Right cardiac atrium (tissue), 5 donors: ENCODE measurements at regions not wholly inside any gene's neighbourhood (a gene's known extent, or its start where the extent isn't known, plus 50 kb on each side); places are given as distances from the start of the nearest gene placed in this dataset.
"Not testable (repeated sequence)": the region's sequence is repeated elsewhere in the genome, so short reads cannot be mapped to it uniquely, and the experiment has no call there.

Source experiments
- ATAC-seq, 2 donors: fragments of 200-7000 bp; cut with Tn5 transposase; one replicate each; pipeline versions ENCODE4 v1.8.0 to v1.9.1; 2020; ENCODE audit warnings: moderate library complexity in 2 of 2, mild to moderate bottlenecking in 1 of 2
- DNase-seq, 3 donors: peaks; one replicate each; pipeline ENCODE4 v3.0.0-alpha.2; 2020
- H3K27ac ChIP-seq: one replicate; pipeline ENCODE4 v1.5.1; 2013; ENCODE audit warnings: mild to moderate bottlenecking, low read length, control low read depth, moderate library complexity
- H3K27me3 ChIP-seq: one replicate; pipeline ENCODE4 v1.6.1; 2013; ENCODE audit not compliant: control insufficient read depth, insufficient read depth
- H3K4me1 ChIP-seq: one replicate; pipeline ENCODE4 v1.6.1; 2013; ENCODE audit warnings: low read length; ENCODE audit not compliant: control insufficient read depth, insufficient read depth
- H3K4me3 ChIP-seq: one replicate; pipeline ENCODE4 v1.5.1; 2013; ENCODE audit warnings: low read length, control low read depth
- H3K9me3 ChIP-seq: one replicate; pipeline ENCODE4 v1.6.1; 2013; ENCODE audit warnings: low read length; ENCODE audit not compliant: control insufficient read depth
- whole genome bisulfite sequencing: extraction: QIAGEN DNeasy Blood & Tissue Kit; methylation state at CpG from one replicate; pipeline ENCODE4 v1.1.7; 2013; 5-methylcytosine and 5-hydroxymethylcytosine counted together
- intact Hi-C, 4 donors: fragments of 100-400 bp; cut with DNase I; formaldehyde crosslinking; loops; one replicate each; pipeline versions ENCODE4 v1.11.0 to v1.14.0; 2022 to 2023
- donor health status: healthy with polysubstance abuse.
- donor health status: DM: no; HTN: yes; CAD: no.
- donor health status: DM: no; HTN: no; CAD: no.
- donor health status: DM: no; HTN: yes; CAD: no; lungs with severe emphysema.
- donor health status: DM: yes; HTN: yes; CAD: no.

- Histone ChIP-seq H3K27me3 (no peaks in the 10 kb centered on the region), H3K9me3 (no peaks in the 10 kb centered on the region), H3K4me3 (no peak overlapping the region), H3K27ac (no peak overlapping the region), H3K4me1 (no peaks in the 10 kb centered on the region)
- intact Hi-C loops: no loop called here
- ATAC-seq: no peak
- DNase-seq: no peak
- WGBS: 89% methylated on average over 2 of the region's 2 CpGs
Observed at GRCh38 chr3:165954171-165954570, 116.9 kb upstream of the BCHE start.

DNA sequence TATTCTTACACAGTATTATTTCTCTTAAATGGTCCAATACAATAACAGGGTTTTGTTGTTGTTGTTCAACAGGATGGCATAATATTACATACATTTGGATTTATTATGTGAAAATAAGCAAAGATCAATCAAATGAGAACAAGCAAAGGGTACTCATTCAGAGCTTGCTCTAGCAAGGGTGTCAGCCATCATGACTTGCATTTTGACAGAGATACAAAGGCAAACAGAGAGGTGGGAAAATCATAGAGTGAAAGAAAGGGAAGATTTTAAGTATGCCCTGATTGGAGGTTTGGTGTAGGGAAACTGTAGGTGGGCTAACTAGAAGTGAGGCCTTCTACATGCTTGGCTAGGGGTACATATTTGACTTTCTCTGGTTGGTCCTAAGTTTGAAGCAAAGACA lies 109.1 kb upstream of the BCHE start:
- DNase-seq: no peak
- intact Hi-C loops: no loop called here
- H3K4me1 ChIP-seq: no peaks in the 10 kb centered on the region
- no peak overlapping the region for H3K4me3 ChIP-seq
- no peaks in the 10 kb centered on the region for H3K9me3 ChIP-seq
- no peak for ATAC-seq
- no peak overlapping the region for H3K27ac ChIP-seq
- H3K27me3 ChIP-seq: no peaks in the 10 kb centered on the region

DNA sequence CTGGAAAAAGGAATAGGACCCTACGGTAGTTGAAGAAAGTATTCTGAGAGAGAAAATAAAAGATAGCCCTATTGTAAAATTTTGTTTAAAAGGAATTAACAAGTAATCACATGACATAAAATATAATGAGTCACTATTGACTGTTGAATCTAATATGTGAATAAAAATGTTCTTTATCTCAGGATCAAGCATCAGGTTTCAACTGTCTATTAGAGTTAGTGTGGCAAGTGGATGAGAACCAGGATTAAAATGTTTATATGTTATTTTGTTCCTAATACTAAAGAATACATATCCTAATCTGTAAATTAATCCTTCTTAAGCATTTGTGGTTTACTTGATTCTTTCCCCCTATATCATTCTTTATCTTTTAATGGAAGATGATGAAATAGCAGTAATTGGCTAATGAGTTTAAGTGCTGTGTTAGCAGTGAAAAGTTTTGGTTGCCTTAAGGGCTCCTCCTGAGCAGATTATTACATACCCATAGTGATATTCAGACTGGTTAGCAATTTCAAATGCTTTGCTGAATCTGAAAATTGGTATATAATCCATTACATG lies 101.8 kb upstream of the BCHE start:
- intact Hi-C loops: no loop called here

GRCh38 chr3:165936081-165936480 lies 98.9 kb upstream of the BCHE start:
- H3K27ac ChIP-seq, H3K4me1 ChIP-seq, H3K4me3 ChIP-seq, H3K9me3 ChIP-seq, ATAC-seq, H3K27me3 ChIP-seq, intact Hi-C loops, DNase-seq: not testable (repeated sequence)
- WGBS: 95% methylated on average over 1 of the region's 1 CpG

More for the DNA sequence above, 101.8 kb upstream of the BCHE start:
- DNase-seq (no peak), ATAC-seq (no peak)
- Histone ChIP-seq H3K27me3 (no peaks in the 10 kb centered on the region), H3K4me3 (no peak overlapping the region), H3K4me1 (no peaks in the 10 kb centered on the region), H3K9me3 (no peaks in the 10 kb centered on the region), H3K27ac (no peak overlapping the region)
- WGBS: 89% methylated on average over 1 of the region's 1 CpG

DNA sequence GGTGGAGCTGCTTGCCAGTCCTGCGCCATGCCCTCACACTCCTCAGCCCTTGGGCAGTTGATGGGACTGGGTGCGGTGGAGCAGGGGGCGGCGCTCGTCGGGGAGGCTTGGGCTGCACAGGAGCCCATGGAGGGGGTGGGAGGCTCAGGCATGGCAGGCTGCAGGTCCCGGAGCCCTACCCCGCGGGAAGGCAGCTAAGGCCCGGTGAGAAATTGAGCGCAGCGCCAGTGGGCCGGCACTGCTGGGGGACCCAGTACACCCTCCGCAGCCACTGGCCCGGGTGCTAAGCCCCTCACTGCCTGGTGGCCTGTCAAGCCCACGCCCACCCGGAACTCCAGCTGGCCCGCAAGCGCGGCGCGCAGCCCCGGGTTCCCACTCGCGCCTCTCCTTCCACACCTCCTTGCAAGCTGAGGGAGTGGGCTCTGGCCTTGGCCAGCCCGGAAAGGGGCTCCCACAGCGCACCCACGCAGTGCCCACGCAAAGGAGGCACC lies 87.1 kb upstream of the BCHE start:
- ATAC-seq, H3K27me3 ChIP-seq, H3K9me3 ChIP-seq, intact Hi-C loops, H3K4me3 ChIP-seq, H3K27ac ChIP-seq, H3K4me1 ChIP-seq: not testable (repeated sequence)
- 93% methylated on average over 29 of the region's 29 CpGs for whole genome bisulfite sequencing
- DNase-seq: peak in 1 of 3 donors; percentile 37

GRCh38 chr3:165920984-165921383 lies 83.8 kb upstream of the BCHE start:
- WGBS: 47% methylated on average over 5 of the region's 5 CpGs
- no peaks in the 10 kb centered on the region for H3K27me3 ChIP-seq

GRCh38 chr3:165919284-165919683 lies 82.1 kb upstream of the BCHE start:
- intact Hi-C loops: no loop called here
- no peak for ATAC-seq

More at GRCh38 chr3:165920984-165921383, 83.8 kb upstream of the BCHE start:
- H3K4me1 ChIP-seq: no peaks in the 10 kb centered on the region
- DNase-seq: no peak
- H3K4me3 ChIP-seq: no peak overlapping the region
- intact Hi-C loops: no loop called here
- no peaks in the 10 kb centered on the region for H3K9me3 ChIP-seq
- no peak for ATAC-seq
- no peak overlapping the region for H3K27ac ChIP-seq

DNA sequence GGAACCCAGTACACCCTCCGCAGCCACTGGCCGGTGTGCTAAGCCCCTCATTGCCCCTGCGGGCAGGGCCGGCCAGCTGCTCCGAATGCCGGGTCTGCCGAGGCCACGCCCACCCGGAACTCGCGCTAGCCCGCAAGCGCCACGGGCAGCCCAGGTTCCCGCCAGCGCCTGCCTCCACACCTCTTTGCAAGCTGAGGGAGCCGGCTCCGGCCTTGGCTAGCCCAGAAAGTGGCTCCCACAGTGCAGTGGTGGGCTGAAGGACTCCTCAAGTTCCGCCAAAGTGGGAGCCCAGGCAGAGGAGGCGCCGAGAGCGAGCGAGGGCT lies 81.4 kb upstream of the BCHE start:
- intact Hi-C loops: no loop called here
- no peaks in the 10 kb centered on the region for H3K9me3 ChIP-seq
- H3K4me1 ChIP-seq: no peaks in the 10 kb centered on the region
- no peaks in the 10 kb centered on the region for H3K27me3 ChIP-seq
- no peak for ATAC-seq
- no peak overlapping the region for H3K27ac ChIP-seq
- no peak overlapping the region for H3K4me3 ChIP-seq
- DNase-seq: peak in 2 of 3 donors; percentile 19 to 49
- 97% methylated on average over 23 of the region's 23 CpGs for WGBS

More at GRCh38 chr3:165919284-165919683, 82.1 kb upstream of the BCHE start:
- no peaks in the 10 kb centered on the region for H3K9me3 ChIP-seq
- WGBS: 69% methylated on average over 4 of the region's 4 CpGs
- H3K27ac ChIP-seq: no peak overlapping the region
- no peak for DNase-seq
- no peak overlapping the region for H3K4me3 ChIP-seq
- no peaks in the 10 kb centered on the region for H3K4me1 ChIP-seq
- no peaks in the 10 kb centered on the region for H3K27me3 ChIP-seq

- H3K27me3 ChIP-seq, intact Hi-C loops, H3K27ac ChIP-seq, H3K4me3 ChIP-seq, ATAC-seq, H3K4me1 ChIP-seq, H3K9me3 ChIP-seq: not testable (repeated sequence)
- 95% methylated on average over 24 of the region's 24 CpGs for WGBS
- peak in 1 of 3 donors; percentile 28 for DNase-seq
Observed at GRCh38 chr3:165917938-165918656, 80.9 kb upstream of the BCHE start.

- H3K9me3 ChIP-seq, ATAC-seq, H3K4me3 ChIP-seq, H3K27ac ChIP-seq, DNase-seq, H3K4me1 ChIP-seq, H3K27me3 ChIP-seq, intact Hi-C loops: not testable (repeated sequence)
Observed at GRCh38 chr3:165915104-165915503, 77.9 kb upstream of the BCHE start.

- ATAC-seq (no peak), DNase-seq (no peak)
- Histone ChIP-seq H3K4me3 (no peak overlapping the region), H3K4me1 (no peaks in the 10 kb centered on the region), H3K9me3 (no peaks in the 10 kb centered on the region), H3K27ac (no peak overlapping the region), H3K27me3 (no peaks in the 10 kb centered on the region)
- intact Hi-C loops: no loop called here
- 71% methylated on average over 7 of the region's 7 CpGs for WGBS
Observed at GRCh38 chr3:165903885-165904630, 66.8 kb upstream of the BCHE start.
